ENCODE measurements at regions not wholly inside any gene's neighbourhood (a gene's known extent, or its start where the extent isn't known, plus 50 kb on each side); places are given as distances from the start of the nearest gene placed in this dataset.

DNA sequence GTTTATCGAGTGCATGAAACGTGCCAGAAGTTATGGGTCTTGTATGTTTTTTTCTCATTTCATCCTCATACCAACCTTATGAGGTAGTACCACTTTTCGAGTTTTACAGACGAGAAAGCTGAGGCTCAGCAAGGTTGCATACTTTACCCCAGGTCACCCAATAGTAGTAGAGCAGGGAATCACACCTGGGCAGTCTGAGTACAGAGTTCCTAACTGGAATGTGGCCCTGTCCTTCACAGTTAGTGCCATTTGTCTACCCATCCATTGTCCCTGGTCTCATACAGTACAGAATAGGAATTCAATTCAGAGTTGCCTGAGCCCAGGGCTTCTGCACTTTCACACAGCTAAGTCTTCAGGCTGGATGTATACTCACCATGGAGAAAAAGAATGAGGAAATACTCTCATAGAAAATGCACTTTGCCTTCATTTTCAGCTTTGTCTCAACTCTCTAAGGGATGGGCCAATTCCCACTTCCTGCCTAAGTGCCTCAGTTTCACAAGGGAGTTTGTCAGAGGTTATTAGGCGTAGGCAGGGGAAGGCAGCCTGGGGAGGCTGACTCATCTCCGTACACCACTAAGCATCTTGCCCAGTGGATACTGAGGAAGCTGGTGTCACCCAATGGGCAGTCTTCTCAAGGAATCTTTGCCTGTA lies 93.2 kb downstream of the TMEM212 start:
- TF ChIP-seq, protein P1, sequence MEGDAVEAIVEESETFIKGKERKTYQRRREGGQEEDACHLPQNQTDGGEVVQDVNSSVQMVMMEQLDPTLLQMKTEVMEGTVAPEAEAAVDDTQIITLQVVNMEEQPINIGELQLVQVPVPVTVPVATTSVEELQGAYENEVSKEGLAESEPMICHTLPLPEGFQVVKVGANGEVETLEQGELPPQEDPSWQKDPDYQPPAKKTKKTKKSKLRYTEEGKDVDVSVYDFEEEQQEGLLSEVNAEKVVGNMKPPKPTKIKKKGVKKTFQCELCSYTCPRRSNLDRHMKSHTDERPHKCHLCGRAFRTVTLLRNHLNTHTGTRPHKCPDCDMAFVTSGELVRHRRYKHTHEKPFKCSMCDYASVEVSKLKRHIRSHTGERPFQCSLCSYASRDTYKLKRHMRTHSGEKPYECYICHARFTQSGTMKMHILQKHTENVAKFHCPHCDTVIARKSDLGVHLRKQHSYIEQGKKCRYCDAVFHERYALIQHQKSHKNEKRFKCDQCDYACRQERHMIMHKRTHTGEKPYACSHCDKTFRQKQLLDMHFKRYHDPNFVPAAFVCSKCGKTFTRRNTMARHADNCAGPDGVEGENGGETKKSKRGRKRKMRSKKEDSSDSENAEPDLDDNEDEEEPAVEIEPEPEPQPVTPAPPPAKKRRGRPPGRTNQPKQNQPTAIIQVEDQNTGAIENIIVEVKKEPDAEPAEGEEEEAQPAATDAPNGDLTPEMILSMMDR (IDR thresholded peaks at IDR 0.05): no peak
- TF ChIP-seq POLR2A (IDR thresholded peaks at IDR 0.05): no peak

Measured in prostate gland (tissue), 2 donors.